MCF 10A (cell line): ENCODE measurements at regions not wholly inside any gene's neighbourhood (a gene's known extent, or its start where the extent isn't known, plus 50 kb on each side); places are given as distances from the start of the nearest gene placed in this dataset.

Experiments used
- BruUV-seq: library from RNA; stranded (reverse); fragments of 400-500 nt; replicated peaks from 2 replicates; lab custom pipeline; 2021; lab: Mats Ljungman, UMichigan
- CTCF ChIA-PET: fragments of 300-600 bp; sonication (Branson Sonifier 250); formaldehyde crosslinking; extraction: SDS; loops from one replicate; lab custom pipeline; 2021; ENCODE audit warnings: antibody characterized with exemption, inconsistent platforms; lab: Yijun Ruan, JAX
- POLR2A ChIA-PET: fragments of 300-600, 350-650 bp; sonication (Branson Sonifier 250); formaldehyde crosslinking; extraction: SDS; loops from one replicate; lab custom pipeline; 2020; ENCODE audit warnings: antibody characterized with exemption, inconsistent platforms; lab: Yijun Ruan, JAX
- DNase-seq: peaks from one replicate; pipeline ENCODE4 v3.0.0-alpha.2; 2018; ENCODE audit not compliant: unreplicated experiment
- H3K27ac Mint-ChIP-seq: one replicate; pipeline ENCODE4 v1.8.0; 2022; ENCODE audit warnings: mild to moderate bottlenecking, low read depth, mixed read lengths; ENCODE audit not compliant: unreplicated experiment
- H3K27me3 Mint-ChIP-seq: one replicate; pipeline ENCODE4 v1.8.0; 2022; ENCODE audit warnings: mixed read lengths; ENCODE audit not compliant: insufficient read depth, unreplicated experiment
- H3K36me3 Mint-ChIP-seq: one replicate; pipeline ENCODE4 v1.8.0; 2022; ENCODE audit warnings: mild to moderate bottlenecking, moderate library complexity, mixed read lengths; ENCODE audit not compliant: insufficient read depth, unreplicated experiment
- H3K4me1 Mint-ChIP-seq: one replicate; pipeline ENCODE4 v1.8.0; 2022; ENCODE audit warnings: mixed read lengths; ENCODE audit not compliant: insufficient read depth, unreplicated experiment
- H3K4me3 Mint-ChIP-seq: one replicate; pipeline ENCODE4 v1.8.0; 2022; ENCODE audit warnings: mild to moderate bottlenecking, moderate library complexity, mixed read lengths; ENCODE audit not compliant: unreplicated experiment
- H3K9me3 Mint-ChIP-seq: one replicate; pipeline ENCODE4 v1.8.0; 2022; ENCODE audit warnings: mixed read lengths; ENCODE audit not compliant: unreplicated experiment
- CTCF ChIP-seq: fragments of 200-600 bp; IDR thresholded peaks from one replicate; pipeline ENCODE4 v1.8.0; 2022; ENCODE audit warnings: antibody characterized with exemption, mild to moderate bottlenecking; ENCODE audit not compliant: unreplicated experiment
- intact Hi-C: fragments of 100-400 bp; cut with micrococcal nuclease; formaldehyde crosslinking; loops from 2 replicates; pipeline ENCODE4 v1.14.1; 2022

GRCh38 chr15:93852761-93853160 is 378.6 kb upstream of the MCTP2 start:
- no peaks in the 10 kb centered on the region for H3K4me1 Mint-ChIP-seq
- no peaks in the 10 kb centered on the region for H3K9me3 Mint-ChIP-seq
- H3K27me3 Mint-ChIP-seq = no peaks in the 10 kb centered on the region
- peak; percentile 21 for DNase-seq
- intact Hi-C loops = no loop called here
- ChIA-PET CTCF (no interaction called here), POLR2A (no interaction called here)
- no peak overlapping the region for H3K27ac Mint-ChIP-seq
- TF ChIP-seq CTCF = no peak
- no TSS peak for BruUV-seq
- no peaks in the 10 kb centered on the region for H3K36me3 Mint-ChIP-seq
- H3K4me3 Mint-ChIP-seq = no peak overlapping the region

- Mint-ChIP-seq H3K4me3 (no peak overlapping the region), H3K27ac (no peak overlapping the region), H3K9me3 (no peaks in the 10 kb centered on the region), H3K4me1 (no peaks in the 10 kb centered on the region), H3K36me3 (peaks cover 4% of the 10 kb centered on the region), H3K27me3 (no peaks in the 10 kb centered on the region)
- intact Hi-C loops = no loop called here
- BruUV-seq = no TSS peak
- DNase-seq = no peak
- ChIA-PET POLR2A (interaction anchor here (1.0 to 1.2 kb wide), 2 partner anchors 9 to 48 kb away, joined by 4 read pairs; no protein-coding TSS in a partner anchor), CTCF (no interaction called here)
- no peak for TF ChIP-seq CTCF
Measured at GRCh38 chr15:93848490-93848889, 382.9 kb upstream of the MCTP2 start.

GRCh38 chr15:93848076-93848475 is 383.3 kb upstream of the MCTP2 start:
- Mint-ChIP-seq H3K4me3 (no peak overlapping the region), H3K4me1 (no peaks in the 10 kb centered on the region), H3K27me3 (no peaks in the 10 kb centered on the region), H3K27ac (no peak overlapping the region), H3K9me3 (no peaks in the 10 kb centered on the region), H3K36me3 (peaks cover 4% of the 10 kb centered on the region)
- DNase-seq = no peak
- TF ChIP-seq CTCF = no peak
- ChIA-PET POLR2A (interaction anchor here (1.0 to 1.2 kb wide), 2 partner anchors 8 to 48 kb away, joined by 4 read pairs; no protein-coding TSS in a partner anchor), CTCF (no interaction called here)
- BruUV-seq = no TSS peak
- intact Hi-C loops = no loop called here

- no peaks in the 10 kb centered on the region for H3K4me1 Mint-ChIP-seq
- no TSS peak for BruUV-seq
- no peaks in the 10 kb centered on the region for H3K9me3 Mint-ChIP-seq
- H3K27me3 Mint-ChIP-seq = no peaks in the 10 kb centered on the region
- H3K4me3 Mint-ChIP-seq = no peak overlapping the region
- ChIA-PET POLR2A (no interaction called here), CTCF (interaction anchor here (0.6 kb wide), 1 partner anchor 650 kb away, joined by 4 read pairs; no protein-coding TSS in a partner anchor)
- no peak for DNase-seq
- H3K36me3 Mint-ChIP-seq = peaks cover 4% of the 10 kb centered on the region
- intact Hi-C loops = no loop called here
- no peak for TF ChIP-seq CTCF
- no peak overlapping the region for H3K27ac Mint-ChIP-seq
Measured at GRCh38 chr15:93846148-93846547, 385.2 kb upstream of the MCTP2 start.
